ENCODE measurements at regions not wholly inside any gene's neighbourhood (a gene's known extent, or its start where the extent isn't known, plus 50 kb on each side); places are given as distances from the start of the nearest gene placed in this dataset.

DNA sequence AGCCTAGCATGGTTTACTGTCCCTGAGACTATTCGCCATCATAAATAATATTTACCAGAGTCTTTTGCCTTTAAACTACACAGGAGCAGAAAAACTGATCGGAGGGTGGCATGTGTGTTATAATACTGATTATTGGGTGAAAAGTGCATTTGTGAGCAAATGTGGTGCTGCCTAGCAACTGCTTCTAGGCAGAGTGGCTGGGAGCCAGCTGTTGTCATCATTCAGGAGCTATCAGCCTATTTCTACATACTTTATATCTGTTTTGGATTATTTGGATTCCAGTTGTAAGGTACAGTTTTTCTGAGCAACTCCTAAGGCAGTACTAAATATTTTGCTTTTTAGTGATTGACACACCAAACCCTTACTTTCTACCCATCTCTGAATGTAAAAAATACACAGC, 75.0 kb upstream of the MSTN start:
- Histone ChIP-seq H3K27me3 (ENCODE audit: insufficient read depth, low read depth, low read length) (no peaks in the 10 kb centered on the region), H4K20me1 (ENCODE audit: insufficient read depth) (no peaks in the 10 kb centered on the region), H3K79me2 (replicated peaks; ENCODE audit: insufficient read depth, low read length) (no peaks in the 10 kb centered on the region), H3K27ac (ENCODE audit: low read length) (no peak overlapping the region), H3K4me3 (ENCODE audit: low read length) (no peak overlapping the region), H3F3A (ENCODE audit: insufficient read depth, low read length, poor library complexity, severe bottlenecking) (no peaks in the 10 kb centered on the region), H3K9ac (ENCODE audit: low read length) (no peak overlapping the region), H3K36me3 (ENCODE audit: insufficient read depth, low read length) (no peaks in the 10 kb centered on the region), H3K9me3 (ENCODE audit: low read length) (peaks cover 7% of the 10 kb centered on the region), H3K4me2 (ENCODE audit: low read length) (no peak overlapping the region), H3K9me2 (ENCODE audit: insufficient read depth, low read length) (no peaks in the 10 kb centered on the region), H2AFZ (ENCODE audit: low read depth, low read length) (no peak overlapping the region)
- TF ChIP-seq EP300 (conservative IDR thresholded peaks at IDR 0.05; ENCODE audit: poor library complexity, severe bottlenecking) = no peak

DNA sequence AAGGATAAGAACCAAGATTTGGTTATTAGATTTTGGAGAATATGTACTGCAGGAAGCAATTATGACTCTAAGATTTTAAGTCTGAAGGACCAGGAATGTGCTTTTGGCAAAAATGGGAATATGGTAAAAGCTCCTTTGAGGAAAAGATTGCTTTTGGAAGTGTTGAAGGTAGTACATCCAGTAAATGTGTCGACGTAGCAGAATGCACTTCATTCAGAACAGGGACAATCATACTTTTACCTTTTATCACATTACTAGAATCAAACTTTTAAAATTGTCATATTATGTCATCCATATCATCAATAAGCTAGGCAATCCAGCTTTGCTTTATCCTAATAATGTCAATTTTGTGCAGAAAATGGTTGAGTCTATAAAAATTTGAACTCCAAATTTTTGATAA, 74.3 kb upstream of the MSTN start:
- no peaks in the 10 kb centered on the region for H3K9me2 ChIP-seq (ENCODE audit: insufficient read depth, low read length)
- H3K4me3 ChIP-seq (ENCODE audit: low read length) = no peak overlapping the region
- H3K9ac ChIP-seq (ENCODE audit: low read length) = no peak overlapping the region
- no peaks in the 10 kb centered on the region for H4K20me1 ChIP-seq (ENCODE audit: insufficient read depth)
- H2AFZ ChIP-seq (ENCODE audit: low read depth, low read length) = no peak overlapping the region
- no peaks in the 10 kb centered on the region for H3F3A ChIP-seq (ENCODE audit: insufficient read depth, low read length, poor library complexity, severe bottlenecking)
- no peaks in the 10 kb centered on the region for H3K79me2 ChIP-seq (replicated peaks; ENCODE audit: insufficient read depth, low read length)
- TF ChIP-seq SMC3 (conservative IDR thresholded peaks at IDR 0.05; ENCODE audit: poor library complexity) (no peak), RAD21 (conservative IDR thresholded peaks at IDR 0.05) (no peak), POLR2AphosphoS5 (IDR thresholded peaks at IDR 0.05) (no peak), MXI1 (conservative IDR thresholded peaks at IDR 0.05; ENCODE audit: poor library complexity, severe bottlenecking) (no peak)
- TF ChIP-seq, protein P1, sequence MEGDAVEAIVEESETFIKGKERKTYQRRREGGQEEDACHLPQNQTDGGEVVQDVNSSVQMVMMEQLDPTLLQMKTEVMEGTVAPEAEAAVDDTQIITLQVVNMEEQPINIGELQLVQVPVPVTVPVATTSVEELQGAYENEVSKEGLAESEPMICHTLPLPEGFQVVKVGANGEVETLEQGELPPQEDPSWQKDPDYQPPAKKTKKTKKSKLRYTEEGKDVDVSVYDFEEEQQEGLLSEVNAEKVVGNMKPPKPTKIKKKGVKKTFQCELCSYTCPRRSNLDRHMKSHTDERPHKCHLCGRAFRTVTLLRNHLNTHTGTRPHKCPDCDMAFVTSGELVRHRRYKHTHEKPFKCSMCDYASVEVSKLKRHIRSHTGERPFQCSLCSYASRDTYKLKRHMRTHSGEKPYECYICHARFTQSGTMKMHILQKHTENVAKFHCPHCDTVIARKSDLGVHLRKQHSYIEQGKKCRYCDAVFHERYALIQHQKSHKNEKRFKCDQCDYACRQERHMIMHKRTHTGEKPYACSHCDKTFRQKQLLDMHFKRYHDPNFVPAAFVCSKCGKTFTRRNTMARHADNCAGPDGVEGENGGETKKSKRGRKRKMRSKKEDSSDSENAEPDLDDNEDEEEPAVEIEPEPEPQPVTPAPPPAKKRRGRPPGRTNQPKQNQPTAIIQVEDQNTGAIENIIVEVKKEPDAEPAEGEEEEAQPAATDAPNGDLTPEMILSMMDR (IDR thresholded peaks at IDR 0.05; ENCODE audit: poor library complexity, severe bottlenecking) = no peak
- H3K36me3 ChIP-seq (ENCODE audit: insufficient read depth, low read length) = no peaks in the 10 kb centered on the region
- H3K9me3 ChIP-seq (ENCODE audit: low read length) = peaks cover 7% of the 10 kb centered on the region
- no peak overlapping the region for H3K4me2 ChIP-seq (ENCODE audit: low read length)
- no peak overlapping the region for H3K27ac ChIP-seq (ENCODE audit: low read length)
- H3K27me3 ChIP-seq (ENCODE audit: insufficient read depth, low read depth, low read length) = no peaks in the 10 kb centered on the region

DNA sequence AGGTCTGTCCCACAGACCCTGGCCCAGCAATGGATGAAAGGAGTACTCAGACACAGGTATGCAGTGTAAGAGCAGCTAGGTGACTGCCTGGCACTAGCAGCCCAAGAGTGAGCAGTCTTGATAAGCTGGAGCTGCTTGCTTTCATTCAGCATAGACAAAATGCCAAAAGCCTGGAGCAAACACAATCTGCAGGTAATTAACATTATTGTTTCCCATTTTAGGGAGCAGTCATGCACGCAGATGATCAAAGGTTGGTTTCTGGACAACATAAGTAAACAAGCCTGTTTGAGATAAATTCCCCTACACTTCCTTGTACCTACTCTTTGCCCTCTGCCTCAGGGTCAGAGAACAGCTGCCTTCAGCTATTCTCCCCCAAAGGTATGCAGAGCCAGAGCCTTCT, 73.7 kb upstream of the MSTN start:
- no peaks in the 10 kb centered on the region for H3K36me3 ChIP-seq (ENCODE audit: insufficient read depth, low read length)
- H3K9me2 ChIP-seq (ENCODE audit: insufficient read depth, low read length) = no peaks in the 10 kb centered on the region
- H3K9ac ChIP-seq (ENCODE audit: low read length) = no peak overlapping the region
- no peak overlapping the region for H3K4me2 ChIP-seq (ENCODE audit: low read length)
- H3F3A ChIP-seq (ENCODE audit: insufficient read depth, low read length, poor library complexity, severe bottlenecking) = no peaks in the 10 kb centered on the region
- no peak overlapping the region for H3K27ac ChIP-seq (ENCODE audit: low read length)
- H2AFZ ChIP-seq (ENCODE audit: low read depth, low read length) = no peak overlapping the region
- H3K79me2 ChIP-seq (replicated peaks; ENCODE audit: insufficient read depth, low read length) = no peaks in the 10 kb centered on the region
- H3K9me3 ChIP-seq (ENCODE audit: low read length) = peaks cover 7% of the 10 kb centered on the region
- no peaks in the 10 kb centered on the region for H4K20me1 ChIP-seq (ENCODE audit: insufficient read depth)
- TF ChIP-seq MXI1 (conservative IDR thresholded peaks at IDR 0.05; ENCODE audit: poor library complexity, severe bottlenecking) (no peak), TAF1 (IDR thresholded peaks at IDR 0.05; ENCODE audit: low read depth) (no peak), RAD21 (conservative IDR thresholded peaks at IDR 0.05) (no peak), SMC3 (conservative IDR thresholded peaks at IDR 0.05; ENCODE audit: poor library complexity) (no peak), EP300 (conservative IDR thresholded peaks at IDR 0.05; ENCODE audit: poor library complexity, severe bottlenecking) (no peak), POLR2AphosphoS5 (IDR thresholded peaks at IDR 0.05) (no peak), EZH2 (IDR thresholded peaks at IDR 0.05; ENCODE audit: borderline replicate concordance, insufficient read depth, low read length, poor library complexity, severe bottlenecking) (no peak)
- TF ChIP-seq, protein P2, sequence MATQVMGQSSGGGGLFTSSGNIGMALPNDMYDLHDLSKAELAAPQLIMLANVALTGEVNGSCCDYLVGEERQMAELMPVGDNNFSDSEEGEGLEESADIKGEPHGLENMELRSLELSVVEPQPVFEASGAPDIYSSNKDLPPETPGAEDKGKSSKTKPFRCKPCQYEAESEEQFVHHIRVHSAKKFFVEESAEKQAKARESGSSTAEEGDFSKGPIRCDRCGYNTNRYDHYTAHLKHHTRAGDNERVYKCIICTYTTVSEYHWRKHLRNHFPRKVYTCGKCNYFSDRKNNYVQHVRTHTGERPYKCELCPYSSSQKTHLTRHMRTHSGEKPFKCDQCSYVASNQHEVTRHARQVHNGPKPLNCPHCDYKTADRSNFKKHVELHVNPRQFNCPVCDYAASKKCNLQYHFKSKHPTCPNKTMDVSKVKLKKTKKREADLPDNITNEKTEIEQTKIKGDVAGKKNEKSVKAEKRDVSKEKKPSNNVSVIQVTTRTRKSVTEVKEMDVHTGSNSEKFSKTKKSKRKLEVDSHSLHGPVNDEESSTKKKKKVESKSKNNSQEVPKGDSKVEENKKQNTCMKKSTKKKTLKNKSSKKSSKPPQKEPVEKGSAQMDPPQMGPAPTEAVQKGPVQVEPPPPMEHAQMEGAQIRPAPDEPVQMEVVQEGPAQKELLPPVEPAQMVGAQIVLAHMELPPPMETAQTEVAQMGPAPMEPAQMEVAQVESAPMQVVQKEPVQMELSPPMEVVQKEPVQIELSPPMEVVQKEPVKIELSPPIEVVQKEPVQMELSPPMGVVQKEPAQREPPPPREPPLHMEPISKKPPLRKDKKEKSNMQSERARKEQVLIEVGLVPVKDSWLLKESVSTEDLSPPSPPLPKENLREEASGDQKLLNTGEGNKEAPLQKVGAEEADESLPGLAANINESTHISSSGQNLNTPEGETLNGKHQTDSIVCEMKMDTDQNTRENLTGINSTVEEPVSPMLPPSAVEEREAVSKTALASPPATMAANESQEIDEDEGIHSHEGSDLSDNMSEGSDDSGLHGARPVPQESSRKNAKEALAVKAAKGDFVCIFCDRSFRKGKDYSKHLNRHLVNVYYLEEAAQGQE (IDR thresholded peaks at IDR 0.05; ENCODE audit: borderline replicate concordance) = no peak
- TF ChIP-seq, protein P1 (IDR thresholded peaks at IDR 0.05; ENCODE audit: poor library complexity, severe bottlenecking) = no peak
- H3K4me3 ChIP-seq (ENCODE audit: low read length) = no peak overlapping the region
- H3K27me3 ChIP-seq (ENCODE audit: insufficient read depth, low read depth, low read length) = no peaks in the 10 kb centered on the region

Data from neural cell (in vitro differentiated cells).